Neural progenitor cell (in vitro differentiated cells): ENCODE measurements at regions not wholly inside any gene's neighbourhood (a gene's known extent, or its start where the extent isn't known, plus 50 kb on each side); places are given as distances from the start of the nearest gene placed in this dataset.

ENCODE experiments used
- DNase-seq: peaks from one replicate; pipeline ENCODE4 v3.0.0-alpha.2; 2016; ENCODE audit warnings: low spot score
- H2AFZ ChIP-seq: fragments of 200-600 bp; sonication (generic); replicated peaks from 2 replicates; pipeline ENCODE4 v1.6.1; 2016; ENCODE audit warnings: antibody characterized with exemption
- H3F3A ChIP-seq: fragments of 200-600 bp; sonication (generic); 2 replicates; pipeline ENCODE4 v1.6.1; 2016; ENCODE audit warnings: antibody characterized with exemption, low read depth
- H3K27ac ChIP-seq: fragments of 200-600 bp; sonication (generic); 2 replicates; pipeline ENCODE4 v1.5.1; 2016; ENCODE audit warnings: mild to moderate bottlenecking
- H3K27me3 ChIP-seq: fragments of 200-600 bp; sonication (generic); 2 replicates; pipeline ENCODE4 v1.6.1; 2016; ENCODE audit warnings: mild to moderate bottlenecking, moderate library complexity
- H3K36me3 ChIP-seq: fragments of 200-600 bp; sonication (generic); 2 replicates; pipeline ENCODE4 v1.5.1; 2016
- H3K4me1 ChIP-seq: fragments of 200-600 bp; sonication (generic); 2 replicates; pipeline ENCODE4 v1.6.1; 2016; ENCODE audit warnings: mixed run types
- H3K4me2 ChIP-seq: fragments of 200-600 bp; sonication (generic); 2 replicates; pipeline ENCODE4 v1.6.1; 2016
- H3K4me3 ChIP-seq: fragments of 200-600 bp; sonication (generic); 2 replicates; pipeline ENCODE4 v1.5.1; 2016
- H3K79me2 ChIP-seq: fragments of 200-600 bp; sonication (generic); 2 replicates; pipeline ENCODE4 v1.6.1; 2016; ENCODE audit warnings: low read depth
- H3K9ac ChIP-seq: fragments of 200-600 bp; sonication (generic); 2 replicates; pipeline ENCODE4 v1.6.1; 2016
- H3K9me3 ChIP-seq: fragments of 200-600 bp; sonication (generic); 2 replicates; pipeline ENCODE4 v1.5.1; 2016; ENCODE audit warnings: low read depth
- H4K20me1 ChIP-seq: fragments of 200-600 bp; sonication (generic); 2 replicates; pipeline ENCODE4 v1.6.1; 2016; ENCODE audit warnings: low read depth
- H3K27ac Mint-ChIP-seq: 3 replicates; pipeline ENCODE4 v1.8.0; 2021; ENCODE audit warnings: mixed read lengths
- H3K27me3 Mint-ChIP-seq: 2 replicates; pipeline ENCODE4 v1.8.0; 2022; ENCODE audit warnings: low read depth, mild to moderate bottlenecking, inconsistent platforms, moderate library complexity, mixed read lengths; ENCODE audit not compliant: insufficient read depth
- H3K36me3 Mint-ChIP-seq: 3 replicates; pipeline ENCODE4 v1.8.0; 2021; ENCODE audit warnings: mixed read lengths
- H3K4me1 Mint-ChIP-seq: 3 replicates; pipeline ENCODE4 v1.8.0; 2021; ENCODE audit warnings: mixed read lengths
- H3K4me3 Mint-ChIP-seq: 3 replicates; pipeline ENCODE4 v1.8.0; 2021; ENCODE audit warnings: mild to moderate bottlenecking, moderate library complexity, mixed read lengths
- H3K9me3 Mint-ChIP-seq: 3 replicates; pipeline ENCODE4 v1.8.0; 2020; ENCODE audit warnings: mixed read lengths
- CTCF ChIP-seq: fragments of 200-600 bp; sonication (generic); IDR thresholded peaks from 2 replicates; pipeline ENCODE4 v1.5.1; 2017; ENCODE audit warnings: antibody characterized with exemption, mild to moderate bottlenecking
- EZH2 ChIP-seq: fragments of 200-600 bp; sonication (generic); IDR thresholded peaks from 2 replicates; pipeline ENCODE4 v1.6.1; 2017; ENCODE audit warnings: antibody characterized with exemption, mild to moderate bottlenecking, moderate library complexity
- EZH2phosphoT487 ChIP-seq: fragments of 200-600 bp; sonication (generic); IDR thresholded peaks from 2 replicates; pipeline ENCODE4 v1.6.1; 2017; ENCODE audit warnings: antibody characterized with exemption

- no peaks in the 10 kb centered on the region for H3K4me1 Mint-ChIP-seq
- no peaks in the 10 kb centered on the region for H3K9me3 ChIP-seq
- H3K27me3 ChIP-seq = no peaks in the 10 kb centered on the region
- H3K27ac Mint-ChIP-seq = no peak overlapping the region
- no peak for TF ChIP-seq EZH2
- no peak for TF ChIP-seq CTCF
- no peak for TF ChIP-seq EZH2phosphoT487
- DNase-seq = no peak
- no peaks in the 10 kb centered on the region for H3K79me2 ChIP-seq
- peak overlapping the region; percentile 71 for H3K27ac ChIP-seq
- H3K4me3 Mint-ChIP-seq = no peak overlapping the region
- H3F3A ChIP-seq = no peaks in the 10 kb centered on the region
- H3K27me3 Mint-ChIP-seq = peaks cover 5% of the 10 kb centered on the region
- no peak overlapping the region for H3K9ac ChIP-seq
- H3K4me1 ChIP-seq = peaks cover 22% of the 10 kb centered on the region
- no peaks in the 10 kb centered on the region for H3K36me3 ChIP-seq
- H2AFZ ChIP-seq = peak overlapping the region; percentile 0
- H4K20me1 ChIP-seq = no peaks in the 10 kb centered on the region
- H3K4me3 ChIP-seq = no peak overlapping the region
- no peaks in the 10 kb centered on the region for H3K36me3 Mint-ChIP-seq
- H3K9me3 Mint-ChIP-seq = peaks cover 5% of the 10 kb centered on the region
- H3K4me2 ChIP-seq = peak overlapping the region; percentile 52
Measured at GRCh38 chr1:67948151-67949080, 102.0 kb downstream of the DIRAS3 start.

- DNase-seq = no peak
- H3K4me1 Mint-ChIP-seq = peaks cover 4% of the 10 kb centered on the region
- no peak overlapping the region for H3K27ac Mint-ChIP-seq
- Histone ChIP-seq H3F3A (no peaks in the 10 kb centered on the region), H3K9me3 (no peaks in the 10 kb centered on the region), H3K4me3 (no peak overlapping the region), H4K20me1 (no peaks in the 10 kb centered on the region), H3K79me2 (no peaks in the 10 kb centered on the region), H3K4me1 (peaks cover 22% of the 10 kb centered on the region), H3K4me2 (no peak overlapping the region), H2AFZ (no peak overlapping the region), H3K27ac (no peak overlapping the region), H3K27me3 (no peaks in the 10 kb centered on the region), H3K36me3 (no peaks in the 10 kb centered on the region), H3K9ac (no peak overlapping the region)
- peaks cover 6% of the 10 kb centered on the region for H3K27me3 Mint-ChIP-seq
- no peak overlapping the region for H3K4me3 Mint-ChIP-seq
- peaks cover 5% of the 10 kb centered on the region for H3K9me3 Mint-ChIP-seq
- no peak for TF ChIP-seq EZH2
- TF ChIP-seq CTCF = no peak
- TF ChIP-seq EZH2phosphoT487 = no peak
- no peaks in the 10 kb centered on the region for H3K36me3 Mint-ChIP-seq
Measured at GRCh38 chr1:67947114-67947513, 103.3 kb downstream of the DIRAS3 start.

- no peaks in the 10 kb centered on the region for H3K27me3 ChIP-seq
- H3K27me3 Mint-ChIP-seq = peaks cover 5% of the 10 kb centered on the region
- no peak for DNase-seq
- H3K36me3 Mint-ChIP-seq = no peaks in the 10 kb centered on the region
- H4K20me1 ChIP-seq = no peaks in the 10 kb centered on the region
- peak overlapping the region; percentile 27 for H3K4me3 Mint-ChIP-seq
- no peaks in the 10 kb centered on the region for H3F3A ChIP-seq
- TF ChIP-seq CTCF = no peak
- TF ChIP-seq EZH2 = no peak
- TF ChIP-seq EZH2phosphoT487 = no peak
- no peak overlapping the region for H3K4me2 ChIP-seq
- no peak overlapping the region for H2AFZ ChIP-seq
- H3K27ac Mint-ChIP-seq = peak overlapping the region; percentile 78
- no peak overlapping the region for H3K9ac ChIP-seq
- H3K9me3 Mint-ChIP-seq = peaks cover 5% of the 10 kb centered on the region
- H3K4me3 ChIP-seq = no peak overlapping the region
- peaks cover 22% of the 10 kb centered on the region for H3K4me1 ChIP-seq
- H3K9me3 ChIP-seq = no peaks in the 10 kb centered on the region
- H3K4me1 Mint-ChIP-seq = peaks cover 9% of the 10 kb centered on the region
- H3K36me3 ChIP-seq = no peaks in the 10 kb centered on the region
- no peaks in the 10 kb centered on the region for H3K79me2 ChIP-seq
- no peak overlapping the region for H3K27ac ChIP-seq
Measured at GRCh38 chr1:67945733-67946374, 104.6 kb downstream of the DIRAS3 start.
